Islet of Langerhans (tissue), 1 donor: ENCODE measurements at regions not wholly inside any gene's neighbourhood (a gene's known extent, or its start where the extent isn't known, plus 50 kb on each side); places are given as distances from the start of the nearest gene placed in this dataset.
"Not testable (repeated sequence)": the region's sequence is repeated elsewhere in the genome, so short reads cannot be mapped to it uniquely, and the experiment has no call there.

Experiments used
- FAIRE-seq: peaks from one replicate; lab custom pipeline; 2011; peaks lifted over from hg19 to GRCh38; lab: Jason Lieb, UNC

DNA sequence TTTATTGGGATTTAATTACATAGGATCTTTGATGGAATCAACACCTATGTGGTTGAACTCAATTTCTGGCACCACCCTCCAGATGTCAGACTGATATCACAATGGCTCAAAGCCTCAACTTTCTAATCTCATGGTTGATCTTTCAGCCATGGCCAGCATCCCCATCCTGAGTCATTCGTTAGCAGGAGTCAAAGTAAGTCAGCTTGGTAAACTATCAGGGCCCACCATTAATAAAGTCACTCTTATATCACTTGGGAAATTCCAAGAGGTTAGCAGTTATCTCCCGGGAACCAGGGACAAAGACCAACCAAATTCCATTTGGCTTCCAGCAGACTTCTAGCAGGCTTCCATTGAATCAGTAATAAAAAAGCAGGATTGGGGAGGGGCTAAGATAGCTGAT is 50.7 kb upstream of the TNFSF4 start:
- no peak for FAIRE-seq

DNA sequence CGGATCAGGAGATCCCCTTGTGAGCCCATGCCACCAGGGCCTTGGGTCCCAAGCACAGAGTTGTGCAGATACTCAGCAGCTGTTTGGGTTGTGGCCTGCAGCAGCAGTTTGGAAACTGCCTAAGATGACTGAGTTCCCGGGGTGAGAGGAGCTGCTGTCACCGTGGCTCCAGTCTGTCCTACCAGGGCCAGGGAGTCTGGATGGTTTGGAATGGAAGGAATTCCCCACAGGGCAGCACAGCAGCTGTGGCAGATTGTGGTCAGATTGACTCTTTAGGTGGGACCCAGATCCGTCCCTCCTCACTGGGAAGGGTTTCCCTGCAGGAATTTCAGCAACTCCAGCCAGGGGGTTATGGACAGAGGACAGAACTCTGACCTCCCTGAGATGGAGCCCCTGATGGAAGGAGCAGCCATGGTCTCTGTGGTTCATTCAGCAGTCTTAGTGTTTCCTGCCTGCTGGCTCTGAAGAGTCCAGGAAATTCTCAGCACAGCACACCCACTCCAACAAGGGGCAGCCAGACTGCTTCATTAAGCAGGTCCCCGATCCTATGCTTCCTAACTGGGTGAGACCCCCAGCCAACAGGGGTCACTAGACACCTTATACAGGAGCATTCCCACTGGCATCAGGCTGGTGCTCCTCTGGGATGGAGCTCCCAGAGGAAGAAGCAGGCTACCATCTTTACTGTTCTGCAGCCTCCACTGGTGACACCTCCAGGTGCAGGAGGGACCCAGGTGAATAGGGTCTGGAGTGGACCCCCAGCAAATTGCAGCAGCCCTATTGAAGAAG is 51.5 kb upstream of the TNFSF4 start:
- no peak for FAIRE-seq

DNA sequence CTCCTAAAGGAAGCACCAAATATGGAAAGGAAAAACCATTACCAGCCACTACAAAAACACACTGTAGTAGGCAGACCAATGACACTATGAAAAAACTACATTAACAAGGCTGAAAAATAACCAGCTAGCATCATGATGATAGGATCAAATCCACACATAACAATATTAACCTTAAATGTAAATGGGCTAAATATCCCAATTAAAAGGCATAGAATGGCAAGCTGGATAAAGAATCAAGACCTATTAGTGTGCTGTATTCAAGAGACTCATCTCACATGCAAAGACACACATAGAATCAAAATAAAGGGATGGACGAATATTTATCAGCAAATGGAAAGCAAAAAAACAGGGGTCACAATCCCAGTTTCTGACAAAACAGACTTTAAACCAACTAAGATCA is 53.2 kb upstream of the TNFSF4 start:
- FAIRE-seq: not testable (repeated sequence)

DNA sequence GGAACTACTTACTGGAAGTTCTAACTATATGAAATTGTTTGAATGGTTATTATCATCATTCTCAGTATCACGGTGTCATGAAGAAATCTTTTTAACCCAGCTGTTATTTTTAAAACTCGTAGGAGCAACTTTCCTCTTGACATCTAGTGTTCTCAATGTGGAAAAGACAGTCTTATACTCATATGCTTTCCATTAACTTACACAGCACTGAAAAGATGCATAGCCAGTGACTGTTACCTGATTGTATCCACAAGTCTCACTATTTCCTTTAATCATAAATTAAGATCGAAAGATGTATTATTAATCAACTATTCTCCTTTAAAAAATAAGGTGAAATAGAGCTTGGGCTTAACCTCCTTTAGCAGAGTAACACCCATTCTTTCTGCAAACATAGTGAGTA is 59.7 kb upstream of the TNFSF4 start:
- FAIRE-seq: no peak

DNA sequence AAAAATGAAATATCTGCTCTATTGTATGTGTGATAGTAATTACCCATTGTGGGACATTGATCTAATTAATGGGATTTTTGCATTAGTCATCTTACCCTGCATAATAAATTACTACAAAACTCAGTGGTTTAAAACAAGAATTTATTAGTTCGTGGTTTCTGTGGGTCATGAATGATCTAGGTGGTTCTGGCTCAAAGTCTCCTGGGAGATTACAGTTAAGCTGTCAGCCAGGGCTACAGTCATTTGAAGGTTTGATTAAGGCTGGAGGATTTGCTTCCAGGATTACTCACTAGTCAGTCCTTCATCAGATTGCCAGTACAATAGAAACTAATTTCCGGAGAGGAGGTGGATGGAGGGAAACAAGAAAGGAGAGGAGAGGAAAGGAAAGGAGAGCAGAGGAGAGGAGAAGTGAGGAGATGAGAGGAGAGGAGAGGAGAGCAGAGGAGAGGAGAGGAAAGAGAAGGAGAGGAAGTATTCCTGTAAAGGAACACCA is 60.4 kb upstream of the TNFSF4 start:
- no peak for FAIRE-seq

DNA sequence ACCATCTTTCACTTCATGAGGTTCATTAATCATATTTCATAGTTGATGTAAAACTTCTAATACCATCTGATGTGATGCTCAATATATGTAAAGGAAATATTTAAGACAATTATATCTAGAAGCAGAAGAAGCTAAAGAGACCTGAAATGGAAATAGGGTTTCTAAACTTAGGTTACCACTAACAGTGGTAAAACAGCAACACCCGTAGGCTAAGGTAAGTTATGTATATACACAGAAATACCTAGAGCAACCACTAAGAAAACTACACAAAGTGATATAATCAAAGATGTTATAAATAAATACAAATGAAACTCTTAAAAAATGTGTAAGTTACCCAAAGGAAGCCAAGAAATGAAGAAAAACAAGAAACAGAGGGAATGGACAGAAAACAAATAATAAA is 61.1 kb upstream of the TNFSF4 start:
- FAIRE-seq: no peak

DNA sequence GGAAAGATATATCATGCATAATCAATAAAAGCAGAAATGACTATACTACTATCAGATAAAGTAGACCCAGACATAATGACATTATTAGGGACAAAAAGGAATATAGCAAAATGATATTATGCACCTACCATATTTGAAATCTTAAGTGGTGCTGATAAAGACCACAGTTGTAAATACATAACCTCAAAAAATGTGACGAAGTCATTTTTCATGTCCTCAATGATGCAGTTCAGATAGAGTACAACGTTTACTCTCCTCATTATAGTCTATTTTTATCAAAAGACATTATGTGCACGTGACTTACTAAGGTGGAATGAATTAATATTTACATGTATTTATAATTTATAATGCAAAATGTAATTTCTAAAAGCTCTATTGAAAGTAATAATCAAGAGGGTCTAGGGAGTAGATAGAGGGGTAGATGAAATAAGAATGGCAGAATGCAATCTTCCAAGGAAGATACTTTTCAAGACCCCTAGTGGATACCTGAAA is 61.7 kb upstream of the TNFSF4 start:
- no peak for FAIRE-seq

DNA sequence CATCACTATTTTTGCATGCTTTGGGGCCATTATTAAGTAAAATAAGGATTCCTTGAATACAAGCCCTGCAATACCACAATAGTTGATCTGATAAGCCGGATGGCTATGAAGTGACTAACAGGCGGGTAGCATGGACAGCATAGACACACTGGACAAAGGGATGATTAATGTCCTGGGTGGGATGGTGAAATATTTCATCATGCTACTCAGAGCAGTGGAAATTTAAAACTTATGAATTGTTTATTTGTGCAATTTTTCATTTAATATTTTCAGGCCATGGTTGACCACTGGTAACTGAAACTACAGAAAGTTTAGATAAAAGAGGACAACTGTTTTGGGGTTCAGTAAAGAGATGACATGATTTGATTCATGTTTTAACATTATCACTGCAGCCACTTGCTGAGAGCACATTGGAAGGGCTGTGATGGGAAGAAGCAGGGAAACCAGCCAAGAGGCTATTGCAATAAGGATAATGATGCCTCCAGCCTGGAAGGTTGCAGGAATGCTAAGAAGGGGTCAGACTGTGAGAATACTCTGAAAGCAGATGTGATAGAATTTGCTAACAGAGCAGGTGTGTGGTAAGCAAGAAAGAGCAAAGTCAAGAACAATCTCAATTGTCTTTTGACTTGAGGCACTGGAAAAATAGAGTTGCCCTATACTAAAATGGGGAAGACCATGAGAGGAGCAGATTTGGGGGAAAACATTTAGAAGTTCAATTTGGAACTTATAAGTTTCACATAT is 62.5 kb upstream of the TNFSF4 start:
- FAIRE-seq: no peak

DNA sequence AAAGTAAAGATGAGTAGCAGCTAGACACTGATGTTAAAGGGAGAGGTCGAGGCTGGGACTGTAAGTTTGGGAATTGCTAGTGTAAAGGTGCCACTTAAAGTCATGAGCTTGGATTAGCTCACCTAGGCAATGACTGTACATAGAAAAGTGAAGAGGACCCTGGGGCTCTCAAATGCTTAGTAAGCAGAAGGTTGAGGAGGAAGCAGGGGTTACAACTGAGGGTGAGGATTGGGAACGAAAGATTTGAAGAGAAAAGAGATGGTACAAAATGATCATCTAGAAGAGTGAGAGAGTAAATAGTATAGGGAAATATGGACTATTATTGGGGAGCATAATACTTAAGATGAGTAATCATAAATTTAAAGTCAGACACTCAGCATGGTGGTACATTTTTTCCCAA is 63.1 kb upstream of the TNFSF4 start:
- FAIRE-seq: no peak

DNA sequence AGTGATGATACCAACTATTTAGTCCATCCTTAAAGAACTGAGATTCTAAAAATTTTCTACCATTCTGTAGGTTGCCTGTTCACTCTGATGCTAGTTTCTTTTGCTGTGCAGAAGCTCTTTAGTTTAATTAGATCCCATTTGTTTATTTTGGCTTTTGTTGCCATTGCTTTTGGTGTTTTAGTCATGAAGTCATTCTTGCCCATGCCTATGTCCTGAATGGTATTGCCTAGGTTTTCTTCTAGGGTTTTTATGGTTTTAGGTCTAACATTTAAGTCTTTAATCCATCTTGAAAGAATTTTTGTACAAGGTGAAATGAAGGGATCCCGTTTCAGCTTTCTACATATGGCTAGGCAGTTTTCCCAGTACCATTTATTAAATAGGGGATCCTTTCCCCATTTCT is 63.9 kb upstream of the TNFSF4 start:
- not testable (repeated sequence) for FAIRE-seq

DNA sequence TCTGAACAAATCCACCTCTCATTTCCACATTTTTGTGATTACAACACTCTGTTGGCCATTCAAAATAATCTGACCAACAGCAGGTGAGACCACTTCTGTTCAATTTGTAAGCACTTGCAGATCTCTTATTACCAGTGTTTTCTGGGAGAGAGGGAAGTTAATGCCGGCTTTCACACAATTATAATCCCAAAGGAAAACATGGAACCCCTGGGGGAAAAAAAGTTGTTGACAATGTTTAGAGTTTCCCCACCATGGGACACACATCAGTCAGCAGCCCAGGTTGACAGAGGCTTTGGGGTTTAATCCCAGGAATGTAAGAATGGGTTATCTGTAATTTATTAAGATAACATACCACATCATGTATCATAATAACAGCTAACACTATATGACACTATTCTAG is 68.4 kb upstream of the TNFSF4 start:
- FAIRE-seq: no peak

DNA sequence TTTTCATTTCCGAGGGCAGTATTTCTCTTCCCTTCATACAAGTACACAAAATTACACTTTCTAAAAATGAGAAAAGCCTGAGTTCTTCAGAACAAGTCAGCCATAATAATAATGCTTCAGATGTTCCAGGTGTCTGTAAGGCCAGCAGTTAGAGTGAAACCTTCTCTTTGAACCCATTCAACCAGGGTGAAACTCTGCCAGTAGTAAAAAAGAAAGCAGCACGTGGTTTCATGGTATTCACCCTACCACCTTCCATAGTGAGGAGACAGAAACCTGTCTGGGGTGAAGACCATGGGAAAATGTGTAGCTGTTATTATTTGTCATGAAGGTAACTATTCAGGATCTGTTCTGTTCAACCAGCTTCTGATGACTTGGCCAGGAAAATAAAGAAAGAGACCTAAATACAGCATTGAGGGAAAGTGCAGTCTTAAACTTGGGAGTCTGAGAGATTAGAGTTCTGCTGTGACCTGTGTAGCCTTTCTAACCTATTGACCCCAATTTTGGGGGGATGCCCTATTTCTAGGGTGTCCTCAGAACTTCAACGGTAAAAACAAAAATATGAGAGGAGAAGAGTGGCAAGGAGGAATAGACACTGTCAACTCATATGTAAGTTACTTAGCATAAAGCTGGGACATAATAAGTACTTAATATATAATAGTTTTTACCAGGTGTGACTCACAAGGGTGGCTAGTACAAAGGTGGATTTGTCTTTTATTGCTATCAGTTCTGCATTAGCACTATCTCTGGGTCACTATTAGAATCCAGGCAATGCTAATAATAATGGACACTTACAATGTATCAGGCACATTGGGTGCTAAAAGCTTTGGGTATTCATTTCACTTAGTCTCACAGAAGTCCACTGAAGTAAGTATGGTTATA is 70.0 kb upstream of the TNFSF4 start:
- FAIRE-seq: no peak

DNA sequence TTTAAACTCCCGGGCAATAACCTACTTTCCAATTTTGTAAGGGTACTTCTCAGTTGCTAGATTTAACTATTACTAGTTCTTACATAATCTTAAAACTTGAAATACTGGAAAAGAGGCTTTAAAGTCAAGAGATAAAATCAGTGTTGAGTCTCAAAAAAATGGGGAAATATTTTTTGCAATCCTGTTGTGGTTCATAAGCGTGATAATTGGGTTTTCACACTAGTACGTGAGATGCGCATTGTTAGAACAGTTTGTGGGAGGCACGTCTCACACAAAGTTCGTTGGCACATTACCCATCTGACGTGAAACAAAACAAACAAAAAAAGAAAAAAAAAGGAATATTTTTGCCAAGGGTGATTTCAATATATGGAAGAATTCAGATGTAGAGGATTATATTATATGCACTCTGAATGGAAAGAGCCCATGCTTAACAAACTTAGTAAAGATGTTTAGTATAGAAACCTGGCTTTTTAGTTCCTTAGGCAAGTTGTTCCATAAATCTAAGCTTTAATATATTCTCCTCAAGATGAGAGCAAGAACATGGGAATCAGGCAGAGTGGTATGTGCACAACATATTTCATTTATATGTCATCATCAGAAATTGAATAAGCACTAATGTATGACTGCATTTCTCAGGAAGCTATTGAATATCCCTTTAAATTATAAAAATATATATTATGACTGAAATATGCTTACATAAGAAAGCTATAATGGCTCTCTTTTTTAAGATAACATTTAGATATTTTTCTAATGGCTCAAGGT is 73.9 kb upstream of the TNFSF4 start:
- no peak for FAIRE-seq

DNA sequence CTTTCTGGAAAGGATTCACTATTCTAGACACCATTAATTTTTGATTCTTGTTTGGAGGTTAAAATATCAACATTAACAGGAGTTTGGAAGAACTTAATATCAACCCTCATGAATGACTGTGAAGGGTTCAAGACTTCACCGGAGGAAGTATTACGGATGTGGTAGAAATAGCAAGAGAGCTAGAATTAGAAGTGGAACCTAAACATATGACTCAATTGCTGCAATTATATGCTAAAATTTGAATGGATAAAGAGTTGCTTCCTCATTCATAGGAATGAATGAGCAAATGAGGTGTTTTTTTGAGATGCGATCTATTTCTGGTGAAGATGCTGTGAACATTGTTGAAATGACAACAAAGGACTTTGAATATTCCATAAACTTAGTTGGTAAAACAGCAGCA is 77.9 kb upstream of the TNFSF4 start:
- no peak for FAIRE-seq

DNA sequence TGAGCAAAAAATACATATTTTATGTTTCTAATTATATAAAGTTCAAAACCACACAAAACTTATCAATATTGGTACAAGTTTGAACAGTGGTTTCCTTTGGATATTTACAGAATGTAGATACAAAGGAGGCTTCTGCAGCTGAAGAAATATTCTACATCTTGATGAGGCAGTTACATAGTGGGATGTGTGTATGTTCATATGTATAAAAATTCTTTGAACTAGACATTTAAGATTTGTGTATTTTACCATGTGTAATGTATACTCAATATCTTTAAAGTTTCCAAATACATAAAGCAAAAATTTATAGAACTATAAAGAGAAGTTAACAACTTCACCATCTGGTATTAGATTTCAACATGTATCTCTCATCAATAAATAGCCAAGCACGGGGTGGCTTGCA is 80.7 kb upstream of the TNFSF4 start:
- FAIRE-seq: no peak

DNA sequence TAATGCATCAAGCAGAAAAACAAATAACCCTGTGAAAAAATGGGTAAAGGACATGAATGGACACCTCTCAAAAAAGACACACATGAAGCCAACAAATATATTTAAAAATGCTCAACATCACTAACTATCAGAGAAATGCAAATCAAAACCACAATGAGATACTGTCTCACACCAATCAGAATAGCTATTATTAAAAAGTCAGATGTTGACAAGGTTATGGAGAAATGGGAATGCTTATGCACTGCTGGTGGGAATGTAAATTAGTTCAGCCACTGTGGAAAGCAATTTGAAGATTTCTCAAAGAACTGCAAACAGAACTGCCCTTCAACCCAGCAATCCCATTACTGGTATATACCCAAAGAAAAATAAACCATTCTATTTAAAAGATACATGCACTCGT is 86.6 kb upstream of the TNFSF4 start:
- no peak for FAIRE-seq

DNA sequence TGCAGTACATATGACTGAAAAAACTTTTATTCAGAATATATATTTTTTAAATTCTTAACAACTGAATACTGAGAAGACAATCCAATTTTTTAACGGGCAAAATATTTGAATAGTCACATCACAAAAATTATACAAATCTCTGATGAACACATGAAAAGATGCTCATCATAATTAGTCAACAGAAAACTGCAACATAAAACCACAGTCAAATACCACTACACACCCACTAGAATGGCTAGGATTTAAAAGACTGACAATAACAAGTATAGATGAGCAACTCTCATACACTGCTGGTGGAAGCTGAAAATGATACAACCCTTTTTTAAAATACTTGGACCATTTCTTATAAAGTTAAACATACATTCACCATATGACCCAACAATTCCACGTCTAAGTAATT is 87.7 kb upstream of the TNFSF4 start:
- no peak for FAIRE-seq

DNA sequence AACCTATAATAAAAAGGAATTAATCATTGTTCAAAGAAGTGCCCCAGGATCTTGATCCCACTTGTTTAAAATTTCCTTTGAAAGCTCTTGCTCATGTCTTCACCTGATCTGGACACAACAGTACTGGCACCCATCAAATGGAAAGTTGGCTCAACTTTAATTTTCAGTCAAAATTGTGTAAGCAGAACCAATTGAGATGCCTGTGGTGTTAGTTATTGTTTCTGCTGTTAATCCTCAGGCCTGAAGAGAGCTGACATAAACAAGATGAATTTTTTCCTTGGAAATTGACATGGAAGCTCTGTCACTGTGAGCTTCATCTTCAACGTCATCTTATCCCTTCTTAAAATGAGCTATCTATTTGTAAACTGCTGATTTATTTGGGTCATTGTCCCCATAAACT is 88.3 kb upstream of the TNFSF4 start:
- FAIRE-seq: no peak

DNA sequence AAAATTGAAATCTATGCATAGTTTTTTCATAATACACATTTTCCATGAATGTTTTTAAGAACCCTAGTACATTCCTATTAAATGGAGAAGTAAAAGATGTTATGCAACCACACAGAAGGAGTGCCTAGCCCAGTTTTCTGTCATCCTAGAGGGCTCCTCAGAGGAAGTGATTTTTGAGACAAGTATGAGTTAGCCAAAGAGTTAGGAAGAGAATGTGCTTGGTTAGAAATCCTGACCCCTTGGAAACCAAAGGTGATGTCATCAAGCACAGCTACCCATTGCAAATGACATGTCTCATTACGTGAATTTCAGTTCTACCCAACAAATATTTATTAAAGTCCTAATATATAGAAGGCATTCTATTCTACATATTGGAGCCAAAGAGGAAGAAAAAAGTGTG is 88.9 kb upstream of the TNFSF4 start:
- no peak for FAIRE-seq

DNA sequence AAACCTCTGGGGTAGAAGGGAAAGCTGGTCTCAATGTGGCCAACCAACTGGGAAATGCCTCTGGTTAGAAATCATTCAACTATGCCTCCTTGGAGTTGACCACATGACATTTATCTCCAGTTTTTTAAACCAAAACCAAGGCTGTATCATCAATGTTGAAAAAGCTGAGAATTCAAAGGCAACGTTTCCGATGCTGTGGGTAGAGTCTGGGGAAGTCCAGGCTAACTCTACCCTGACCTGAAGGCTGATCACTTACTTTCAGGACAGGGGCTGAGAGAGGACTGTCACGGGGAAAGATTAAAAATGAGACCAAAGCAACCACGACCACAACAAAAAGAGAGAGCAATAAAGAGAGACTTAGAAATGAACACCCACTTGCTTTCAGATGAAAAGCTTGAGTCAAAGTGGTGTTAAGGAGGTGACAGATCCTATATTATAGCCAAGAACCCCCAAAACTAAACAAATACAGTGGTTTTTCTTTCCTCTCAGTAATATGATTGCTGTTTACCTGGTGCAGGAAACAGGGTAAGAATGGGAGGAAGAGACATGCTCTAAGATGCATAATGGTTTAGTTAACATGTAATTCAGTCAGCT is 90.8 kb upstream of the TNFSF4 start:
- FAIRE-seq: no peak
